HCT116 (cell line): ENCODE measurements at regions not wholly inside any gene's neighbourhood (a gene's known extent, or its start where the extent isn't known, plus 50 kb on each side); places are given as distances from the start of the nearest gene placed in this dataset.

ENCODE experiments used
- ATAC-seq: fragments of 200-7000 bp; cut with Tn5 transposase; 2 replicates; pipeline ENCODE4 v1.9.1; 2020; ENCODE audit warnings: mild to moderate bottlenecking, moderate library complexity
- BruUV-seq: library from RNA; stranded (reverse); fragments of 400-500 nt; replicated peaks from 2 replicates; lab custom pipeline; 2021; lab: Mats Ljungman, UMichigan
- CTCF ChIA-PET: fragments of 300-600 bp; sonication (Branson Sonifier 250); formaldehyde crosslinking; loops from one replicate; lab custom pipeline; 2021; ENCODE audit warnings: antibody characterized with exemption; lab: Charles Lee
- POLR2A ChIA-PET: fragments of 300-600, 350-600 bp; sonication (Branson Sonifier 250); formaldehyde crosslinking; loops from one replicate; lab custom pipeline; 2021; ENCODE audit warnings: antibody characterized with exemption; lab: Charles Lee
- RAD21 ChIA-PET, 2 experiments: fragments of 300-600 bp; sonication (Branson Sonifier 250); formaldehyde crosslinking; loops; one replicate each; lab custom pipeline; 2023; ENCODE audit warnings: low total read pairs in 2 of 2; ENCODE audit not compliant: uncharacterized antibody in 2 of 2, unreplicated experiment in 2 of 2, low non-redundant PET in 1 of 2; lab: Charles Lee
- DNase-seq: peaks from one replicate; pipeline ENCODE4 v3.0.0-alpha.2; 2010; ENCODE audit warnings: low read depth, low spot score
- H2AFZ ChIP-seq: fragments of 200-600 bp; shearing (Covaris generic), sonication (generic); 2 replicates; pipeline ENCODE4 v1.6.1; 2017; ENCODE audit warnings: low read depth, mixed run types, mixed read lengths, antibody characterized with exemption, low read length; ENCODE audit not compliant: poor library complexity, severe bottlenecking
- H3K27ac ChIP-seq: 2 replicates; pipeline ENCODE4 v1.5.1; 2012; ENCODE audit warnings: low read depth, low read length
- H3K27me3 ChIP-seq: fragments of 200-600 bp; sonication (generic); 2 replicates; pipeline ENCODE4 v1.6.1; 2016; ENCODE audit warnings: mixed run types, low read length, mixed read lengths; ENCODE audit not compliant: insufficient read depth
- H3K36me3 ChIP-seq, 2 experiments: fragments of 200-500 bp in 1 of 2; fragments of 200-600 bp in 1 of 2; sonication (Bioruptor generic) in 1 of 2; sonication (generic) in 1 of 2; 2 replicates each; pipeline versions ENCODE4 v1.5.1 to v1.6.1; 2014 to 2016; ENCODE audit warnings: low read length in 2 of 2, inconsistent platforms in 1 of 2, mixed read lengths in 1 of 2, mixed run types in 1 of 2; ENCODE audit not compliant: insufficient read depth in 2 of 2, control insufficient read depth in 1 of 2
- H3K4me1 ChIP-seq, 2 experiments: fragments of 200-600 bp in 1 of 2; sonication (generic) in 1 of 2; 2 replicates each; pipeline versions ENCODE4 v1.5.1 to v1.6.1; 2012 to 2017; ENCODE audit warnings: low read length in 2 of 2, inconsistent platforms in 1 of 2, mild to moderate bottlenecking in 1 of 2, mixed read lengths in 1 of 2, mixed run types in 1 of 2, moderate library complexity in 1 of 2; ENCODE audit not compliant: insufficient read depth in 2 of 2, control insufficient read depth in 1 of 2
- H3K4me2 ChIP-seq: fragments of 200-600 bp; sonication (generic); 2 replicates; pipeline ENCODE4 v1.6.1; 2017; ENCODE audit warnings: mixed run types, low read length, mixed read lengths
- H3K4me3 ChIP-seq, 2 experiments: fragments of 200-600 bp in 1 of 2; sonication (generic) in 1 of 2; replicated peaks in 1 of 2; 2 replicates each; pipeline ENCODE4 v1.5.1; 2011 to 2016; ENCODE audit warnings: low read length in 2 of 2, control low read depth in 1 of 2, low read depth in 1 of 2, mild to moderate bottlenecking in 1 of 2, mixed read lengths in 1 of 2, mixed run types in 1 of 2
- H3K79me2 ChIP-seq: fragments of 200-600 bp; sonication (generic); 2 replicates; pipeline ENCODE4 v1.6.1; 2017; ENCODE audit warnings: mild to moderate bottlenecking, mixed run types, low read length, moderate library complexity, mixed read lengths; ENCODE audit not compliant: insufficient read depth
- H3K9ac ChIP-seq: fragments of 200-600 bp; sonication (generic); 2 replicates; pipeline ENCODE4 v1.6.1; 2016; ENCODE audit warnings: low read length, mixed read lengths
- H3K9me2 ChIP-seq: fragments of 200-600 bp; sonication (generic), shearing (Covaris generic); 2 replicates; pipeline ENCODE4 v1.6.1; 2017; ENCODE audit warnings: mixed run types, mild to moderate bottlenecking, moderate library complexity; ENCODE audit not compliant: insufficient read depth
- H3K9me3 ChIP-seq, 2 experiments: fragments of 200-500 bp in 1 of 2; fragments of 200-600 bp in 1 of 2; sonication (Bioruptor generic) in 1 of 2; sonication (generic) in 1 of 2; 2 replicates each; pipeline ENCODE4 v1.6.1; 2014 to 2017; ENCODE audit warnings: low read length in 2 of 2, mixed read lengths in 2 of 2, inconsistent platforms in 1 of 2, low read depth in 1 of 2, mild to moderate bottlenecking in 1 of 2, mixed run types in 1 of 2, moderate library complexity in 1 of 2; ENCODE audit not compliant: control insufficient read depth in 1 of 2, insufficient read depth in 1 of 2
- H4K20me1 ChIP-seq: fragments of 200-600 bp; sonication (generic), shearing (Covaris generic); 2 replicates; pipeline ENCODE4 v1.6.1; 2017; ENCODE audit warnings: mixed run types, mild to moderate bottlenecking, moderate library complexity; ENCODE audit not compliant: insufficient read depth
- ATF3 ChIP-seq: IDR thresholded peaks from 2 replicates; pipeline ENCODE4 v1.6.1; 2012
- CEBPB ChIP-seq: IDR thresholded peaks from 2 replicates; pipeline ENCODE4 v1.6.1; 2012; ENCODE audit warnings: low read depth
- ELF1 ChIP-seq: IDR thresholded peaks from 2 replicates; pipeline ENCODE4 v1.6.1; 2012; ENCODE audit warnings: low read depth, borderline replicate concordance
- EZH2 ChIP-seq: fragments of 200-600 bp; sonication (generic); IDR thresholded peaks from 2 replicates; pipeline ENCODE4 v1.6.1; 2017; ENCODE audit warnings: antibody characterized with exemption, mixed run types
- EZH2phosphoT487 ChIP-seq: fragments of 200-600 bp; IDR thresholded peaks from 2 replicates; pipeline ENCODE4 v1.6.1; 2018; ENCODE audit warnings: antibody characterized with exemption, borderline replicate concordance
- FOSL1 ChIP-seq: IDR thresholded peaks from 2 replicates; pipeline ENCODE4 v1.6.1; 2012; ENCODE audit warnings: low read depth
- POLR2A ChIP-seq: IDR thresholded peaks from 2 replicates; pipeline ENCODE4 v1.7.0; 2011; ENCODE audit warnings: borderline replicate concordance; ENCODE audit not compliant: insufficient read depth, insufficient read length; ENCODE audit errors: extremely low read depth
- POLR2AphosphoS5 ChIP-seq: IDR thresholded peaks from 2 replicates; pipeline ENCODE4 v1.6.1; 2011; ENCODE audit warnings: mild to moderate bottlenecking, low read depth, low read length, moderate library complexity
- RAD21 ChIP-seq: IDR thresholded peaks from 2 replicates; pipeline ENCODE4 v1.6.1; 2012; ENCODE audit warnings: low read depth, mild to moderate bottlenecking
- REST ChIP-seq: IDR thresholded peaks from 2 replicates; pipeline ENCODE4 v1.6.1; 2012; ENCODE audit warnings: low read depth
- SP1 ChIP-seq: IDR thresholded peaks from 2 replicates; pipeline ENCODE4 v1.6.1; 2012; ENCODE audit warnings: low read depth
- SRF ChIP-seq: IDR thresholded peaks from 2 replicates; pipeline ENCODE4 v1.6.1; 2012; ENCODE audit warnings: low read depth
- TCF7L2 ChIP-seq: IDR thresholded peaks from 2 replicates; pipeline ENCODE4 v1.7.0; 2011; ENCODE audit warnings: borderline replicate concordance, inconsistent platforms; ENCODE audit not compliant: insufficient read depth, insufficient read length; ENCODE audit errors: extremely low read depth
- YY1 ChIP-seq: IDR thresholded peaks from 2 replicates; pipeline ENCODE4 v1.6.1; 2011; ENCODE audit warnings: low read length, low read depth, moderate library complexity, mild to moderate bottlenecking; ENCODE audit not compliant: insufficient replicate concordance; ENCODE audit errors: extremely low read depth
- ZNF274 ChIP-seq: fragments of 200-500 bp; sonication (Bioruptor generic); IDR thresholded peaks from 2 replicates; pipeline ENCODE4 v1.6.1; 2014; ENCODE audit warnings: mild to moderate bottlenecking, low read depth, low read length, inconsistent platforms
- intact Hi-C: fragments of 100-400 bp; cut with micrococcal nuclease; formaldehyde crosslinking; loops from 2 replicates; pipeline ENCODE4 v1.10.0; 2022
- TF ChIP-seq, protein P1 (sequence below), 3 experiments: fragments of 200-600 bp in 1 of 3; sonication (generic) in 1 of 3; IDR thresholded peaks in 2 of 3; conservative IDR thresholded peaks in 1 of 3; 2 replicates each; pipeline ENCODE4 v1.5.1; 2012 to 2017; ENCODE audit warnings: low read depth in 2 of 3, low read length in 2 of 3, antibody characterized with exemption in 1 of 3, borderline replicate concordance in 1 of 3, control low read depth in 1 of 3, mild to moderate bottlenecking in 1 of 3, mixed read lengths in 1 of 3, mixed run types in 1 of 3, moderate library complexity in 1 of 3; ENCODE audit not compliant: insufficient read depth in 1 of 3

- Histone ChIP-seq H3K27ac (no peak overlapping the region), H3K9me2 (no peaks in the 10 kb centered on the region), H3K79me2 (no peaks in the 10 kb centered on the region), H3K4me3 (no peak overlapping the region), H3K9ac (no peak overlapping the region), H3K4me1 (no peaks in the 10 kb centered on the region), H2AFZ (no peak overlapping the region), H3K9me3 (no peaks in the 10 kb centered on the region), H4K20me1 (no peaks in the 10 kb centered on the region), H3K4me2 (no peak overlapping the region), H3K36me3 (no peaks in the 10 kb centered on the region), H3K27me3 (no peaks in the 10 kb centered on the region)
- no peak for DNase-seq
- no peak for TF ChIP-seq ZNF274
- TF ChIP-seq EZH2 = no peak
- TF ChIP-seq CEBPB = no peak
- TF ChIP-seq EZH2phosphoT487 = no peak
- no peak for TF ChIP-seq ELF1
- no peak for TF ChIP-seq SP1
- no peak for TF ChIP-seq ATF3
- no peak for TF ChIP-seq YY1
- no peak for TF ChIP-seq POLR2AphosphoS5
- TF ChIP-seq RAD21 = no peak
- TF ChIP-seq REST = no peak
- no peak for TF ChIP-seq POLR2A
- TF ChIP-seq SRF = no peak
- TF ChIP-seq TCF7L2 = no peak
- TF ChIP-seq, protein P1, sequence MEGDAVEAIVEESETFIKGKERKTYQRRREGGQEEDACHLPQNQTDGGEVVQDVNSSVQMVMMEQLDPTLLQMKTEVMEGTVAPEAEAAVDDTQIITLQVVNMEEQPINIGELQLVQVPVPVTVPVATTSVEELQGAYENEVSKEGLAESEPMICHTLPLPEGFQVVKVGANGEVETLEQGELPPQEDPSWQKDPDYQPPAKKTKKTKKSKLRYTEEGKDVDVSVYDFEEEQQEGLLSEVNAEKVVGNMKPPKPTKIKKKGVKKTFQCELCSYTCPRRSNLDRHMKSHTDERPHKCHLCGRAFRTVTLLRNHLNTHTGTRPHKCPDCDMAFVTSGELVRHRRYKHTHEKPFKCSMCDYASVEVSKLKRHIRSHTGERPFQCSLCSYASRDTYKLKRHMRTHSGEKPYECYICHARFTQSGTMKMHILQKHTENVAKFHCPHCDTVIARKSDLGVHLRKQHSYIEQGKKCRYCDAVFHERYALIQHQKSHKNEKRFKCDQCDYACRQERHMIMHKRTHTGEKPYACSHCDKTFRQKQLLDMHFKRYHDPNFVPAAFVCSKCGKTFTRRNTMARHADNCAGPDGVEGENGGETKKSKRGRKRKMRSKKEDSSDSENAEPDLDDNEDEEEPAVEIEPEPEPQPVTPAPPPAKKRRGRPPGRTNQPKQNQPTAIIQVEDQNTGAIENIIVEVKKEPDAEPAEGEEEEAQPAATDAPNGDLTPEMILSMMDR (IDR thresholded peaks at IDR 0.05 in 2 of 3, conservative IDR thresholded peaks at IDR 0.05 in 1 of 3; ENCODE audit: borderline replicate concordance in 1 of 3, insufficient read depth in 1 of 3, low read depth in 2 of 3, low read length in 2 of 3) = no peak
- TF ChIP-seq FOSL1 = no peak
- no peak for ATAC-seq
- intact Hi-C loops = loop anchor here (10.0 kb wide), 1 partner anchor 1105 kb away; no protein-coding TSS in a partner anchor
- ChIA-PET POLR2A (no interaction called here), RAD21 (no interaction called here), CTCF (no interaction called here)
- BruUV-seq = no TSS peak
These were observed 191.5 kb upstream of the S1PR3 start for GRCh38 chr9:88799541-88800328.
